ENCODE measurements at regions not wholly inside any gene's neighbourhood (a gene's known extent, or its start where the extent isn't known, plus 50 kb on each side); places are given as distances from the start of the nearest gene placed in this dataset.

GRCh38 chr18:67074309-67074708 lies 442.2 kb downstream of the DSEL start:
- H3K36me3 ChIP-seq (ENCODE audit: control insufficient read depth in 2 of 2, insufficient read depth in 1 of 2, low read length in 2 of 2) = no peaks in the 10 kb centered on the region
- no peaks in the 10 kb centered on the region for H3K4me1 ChIP-seq (ENCODE audit: control insufficient read depth, insufficient read depth, low read length)
- no peak overlapping the region for H3K4me3 ChIP-seq (ENCODE audit: low read depth, low read length)
- no peak for TF ChIP-seq YY2 (tag by site-specific recombination; IDR thresholded peaks at IDR 0.05)
- CTCF ChIA-PET = interaction anchor here (0.5 kb wide), 1 partner anchor 125 kb away, joined by 6 read pairs; no protein-coding TSS in a partner anchor
- no peak overlapping the region for H3K27ac ChIP-seq (ENCODE audit: extremely low read depth, low read depth, low read length)
- POLR2A ChIA-PET = no interaction called here
- no peaks in the 10 kb centered on the region for H3K9me3 ChIP-seq (ENCODE audit: control insufficient read depth, insufficient read depth, low read depth, low read length)

- Histone ChIP-seq H3K4me1 (ENCODE audit: control insufficient read depth, insufficient read depth, low read length) (no peaks in the 10 kb centered on the region), H3K36me3 (ENCODE audit: control insufficient read depth in 2 of 2, insufficient read depth in 1 of 2, low read length in 2 of 2) (no peaks in the 10 kb centered on the region), H3K4me3 (ENCODE audit: low read depth, low read length) (no peak overlapping the region), H3K9me3 (ENCODE audit: control insufficient read depth, insufficient read depth, low read depth, low read length) (no peaks in the 10 kb centered on the region), H3K27ac (ENCODE audit: extremely low read depth, low read depth, low read length) (no peak overlapping the region)
- TF ChIP-seq, protein P1, sequence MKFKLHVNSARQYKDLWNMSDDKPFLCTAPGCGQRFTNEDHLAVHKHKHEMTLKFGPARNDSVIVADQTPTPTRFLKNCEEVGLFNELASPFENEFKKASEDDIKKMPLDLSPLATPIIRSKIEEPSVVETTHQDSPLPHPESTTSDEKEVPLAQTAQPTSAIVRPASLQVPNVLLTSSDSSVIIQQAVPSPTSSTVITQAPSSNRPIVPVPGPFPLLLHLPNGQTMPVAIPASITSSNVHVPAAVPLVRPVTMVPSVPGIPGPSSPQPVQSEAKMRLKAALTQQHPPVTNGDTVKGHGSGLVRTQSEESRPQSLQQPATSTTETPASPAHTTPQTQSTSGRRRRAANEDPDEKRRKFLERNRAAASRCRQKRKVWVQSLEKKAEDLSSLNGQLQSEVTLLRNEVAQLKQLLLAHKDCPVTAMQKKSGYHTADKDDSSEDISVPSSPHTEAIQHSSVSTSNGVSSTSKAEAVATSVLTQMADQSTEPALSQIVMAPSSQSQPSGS (tag by site-specific recombination; IDR thresholded peaks at IDR 0.05; ENCODE audit: low read depth) = peak; percentile 49; the same call in 1 of the 2 replicates
- TF ChIP-seq SCRT1 (tag by site-specific recombination; IDR thresholded peaks at IDR 0.05; ENCODE audit: borderline replicate concordance) (no peak), ZNF112 (tag by site-specific recombination; IDR thresholded peaks at IDR 0.05) (no peak), ZNF16 (tag by site-specific recombination; IDR thresholded peaks at IDR 0.05; ENCODE audit: low read depth) (no peak), ZNF175 (tag by site-specific recombination; IDR thresholded peaks at IDR 0.05) (no peak), ZNF184 (tag by site-specific recombination; IDR thresholded peaks at IDR 0.05) (no peak), ZBTB11 (tag by site-specific recombination; conservative IDR thresholded peaks at IDR 0.05; ENCODE audit: low read depth) (no peak), KLF7 (tag by site-specific recombination; IDR thresholded peaks at IDR 0.05; ENCODE audit: borderline replicate concordance) (no peak)
- CTCF ChIA-PET = no interaction called here
- POLR2A ChIA-PET = no interaction called here
Measured at GRCh38 chr18:67072791-67073190, 443.7 kb downstream of the DSEL start.

DNA sequence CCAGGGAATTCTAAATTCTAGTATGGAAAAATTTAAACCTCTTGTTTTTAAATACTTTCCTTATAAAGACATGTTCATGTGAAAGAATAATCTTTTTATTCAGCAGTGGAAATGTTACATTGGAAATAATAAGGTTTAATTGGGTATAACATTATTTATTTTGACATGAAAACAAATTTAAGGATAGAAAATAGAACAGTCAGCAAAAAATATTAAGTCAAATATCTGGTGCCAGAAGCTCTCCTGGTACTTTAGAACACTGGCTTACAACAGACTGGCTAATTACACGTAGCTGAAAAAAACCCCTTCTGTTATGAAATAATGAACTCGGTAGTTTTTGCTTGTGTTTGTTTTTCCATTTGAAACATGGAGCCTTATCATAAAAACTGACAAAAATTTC lies 447.9 kb downstream of the DSEL start:
- ChIA-PET POLR2A (no interaction called here), CTCF (no interaction called here)
- Histone ChIP-seq H3K36me3 (ENCODE audit: control insufficient read depth in 2 of 2, insufficient read depth in 1 of 2, low read length in 2 of 2) (no peaks in the 10 kb centered on the region), H3K9me3 (ENCODE audit: control insufficient read depth, insufficient read depth, low read depth, low read length) (no peaks in the 10 kb centered on the region), H3K27ac (ENCODE audit: extremely low read depth, low read depth, low read length) (no peak overlapping the region), H3K4me3 (ENCODE audit: low read depth, low read length) (no peak overlapping the region), H3K4me1 (ENCODE audit: control insufficient read depth, insufficient read depth, low read length) (no peaks in the 10 kb centered on the region)
- TF ChIP-seq ZNF660 (tag by site-specific recombination; IDR thresholded peaks at IDR 0.05) (no peak), ZNF585B (tag by site-specific recombination; IDR thresholded peaks at IDR 0.05) (no peak), MYNN (tag by site-specific recombination; IDR thresholded peaks at IDR 0.05; ENCODE audit: borderline replicate concordance) (no peak), ZNF404 (tag by site-specific recombination; IDR thresholded peaks at IDR 0.05) (no peak), ZNF274 (IDR thresholded peaks at IDR 0.05; ENCODE audit: low read length) (no peak), ZNF274 (tag by site-specific recombination; IDR thresholded peaks at IDR 0.05; ENCODE audit: borderline replicate concordance) (no peak), ZNF174 (tag by site-specific recombination; IDR thresholded peaks at IDR 0.05) (no peak), ZNF214 (tag by site-specific recombination; IDR thresholded peaks at IDR 0.05; ENCODE audit: borderline replicate concordance) (no peak), ZNF155 (tag by site-specific recombination; IDR thresholded peaks at IDR 0.05) (no peak), GFI1B (tag by site-specific recombination; IDR thresholded peaks at IDR 0.05) (no peak), ZNF292 (tag by site-specific recombination; IDR thresholded peaks at IDR 0.05; ENCODE audit: borderline replicate concordance, low read depth) (no peak), ZBTB26 (tag by site-specific recombination; optimal IDR thresholded peaks at IDR 0.05) (no peak), ZNF791 (tag by site-specific recombination; IDR thresholded peaks at IDR 0.05) (no peak)
